Left ventricle myocardium inferior (tissue), 1 donor: ENCODE measurements at regions not wholly inside any gene's neighbourhood (a gene's known extent, or its start where the extent isn't known, plus 50 kb on each side); places are given as distances from the start of the nearest gene placed in this dataset.

Source experiments
- DNase-seq: peaks from one replicate; pipeline ENCODE4 v3.0.0-alpha.2; 2020
- H3K27ac ChIP-seq: fragments of 200-600 bp; replicated peaks from 2 replicates; pipeline ENCODE4 v1.8.0; 2021
- H3K27me3 ChIP-seq: fragments of 200-600 bp; 2 replicates; pipeline ENCODE4 v1.8.0; 2021; ENCODE audit warnings: low read depth
- H3K36me3 ChIP-seq: fragments of 200-600 bp; 2 replicates; pipeline ENCODE4 v1.8.0; 2021
- H3K4me1 ChIP-seq: fragments of 200-600 bp; 2 replicates; pipeline ENCODE4 v1.8.0; 2021
- H3K4me3 ChIP-seq: fragments of 200-600 bp; 2 replicates; pipeline ENCODE4 v1.8.0; 2021; ENCODE audit warnings: mild to moderate bottlenecking, moderate library complexity
- H3K9me3 ChIP-seq: fragments of 200-600 bp; replicated peaks from 2 replicates; pipeline ENCODE4 v1.8.0; 2021
- intact Hi-C: fragments of 100-400 bp; cut with micrococcal nuclease; formaldehyde crosslinking; loops from one replicate; pipeline ENCODE4 v1.11.0; 2022
- TF ChIP-seq, protein P1 (sequence below): fragments of 200-600 bp; IDR thresholded peaks from 2 replicates; pipeline ENCODE4 v1.8.0; 2021; ENCODE audit warnings: antibody characterized with exemption, mild to moderate bottlenecking, borderline replicate concordance
- donor health status: DM: no; HTN: yes; CAD: no; lungs with severe emphysema.

DNA sequence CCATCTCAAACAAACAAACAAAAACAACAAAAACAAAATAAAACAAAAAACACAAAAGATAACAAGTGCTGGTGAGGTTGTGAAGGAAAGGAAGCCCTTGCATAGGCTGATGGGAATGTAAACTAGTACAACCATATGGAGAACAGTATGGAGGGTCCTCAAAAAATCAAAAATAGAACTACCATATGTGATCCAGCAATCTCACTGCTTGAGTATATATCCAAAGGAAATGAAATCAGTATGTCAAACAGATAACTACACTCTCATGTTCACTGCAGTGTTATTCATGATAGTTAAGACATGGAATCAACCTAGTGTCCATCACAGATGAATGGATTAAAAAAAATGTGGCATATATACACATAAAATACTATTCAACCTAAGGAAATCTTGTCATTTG is 395.7 kb upstream of the SLC24A2 start:
- Histone ChIP-seq H3K4me1 (no peaks in the 10 kb centered on the region), H3K27ac (no peak overlapping the region), H3K9me3 (peaks cover 17% of the 10 kb centered on the region), H3K27me3 (no peaks in the 10 kb centered on the region), H3K36me3 (no peaks in the 10 kb centered on the region), H3K4me3 (no peak overlapping the region)
- no peak for DNase-seq
- TF ChIP-seq, protein P1, sequence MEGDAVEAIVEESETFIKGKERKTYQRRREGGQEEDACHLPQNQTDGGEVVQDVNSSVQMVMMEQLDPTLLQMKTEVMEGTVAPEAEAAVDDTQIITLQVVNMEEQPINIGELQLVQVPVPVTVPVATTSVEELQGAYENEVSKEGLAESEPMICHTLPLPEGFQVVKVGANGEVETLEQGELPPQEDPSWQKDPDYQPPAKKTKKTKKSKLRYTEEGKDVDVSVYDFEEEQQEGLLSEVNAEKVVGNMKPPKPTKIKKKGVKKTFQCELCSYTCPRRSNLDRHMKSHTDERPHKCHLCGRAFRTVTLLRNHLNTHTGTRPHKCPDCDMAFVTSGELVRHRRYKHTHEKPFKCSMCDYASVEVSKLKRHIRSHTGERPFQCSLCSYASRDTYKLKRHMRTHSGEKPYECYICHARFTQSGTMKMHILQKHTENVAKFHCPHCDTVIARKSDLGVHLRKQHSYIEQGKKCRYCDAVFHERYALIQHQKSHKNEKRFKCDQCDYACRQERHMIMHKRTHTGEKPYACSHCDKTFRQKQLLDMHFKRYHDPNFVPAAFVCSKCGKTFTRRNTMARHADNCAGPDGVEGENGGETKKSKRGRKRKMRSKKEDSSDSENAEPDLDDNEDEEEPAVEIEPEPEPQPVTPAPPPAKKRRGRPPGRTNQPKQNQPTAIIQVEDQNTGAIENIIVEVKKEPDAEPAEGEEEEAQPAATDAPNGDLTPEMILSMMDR: no peak
- intact Hi-C loops: no loop called here

DNA sequence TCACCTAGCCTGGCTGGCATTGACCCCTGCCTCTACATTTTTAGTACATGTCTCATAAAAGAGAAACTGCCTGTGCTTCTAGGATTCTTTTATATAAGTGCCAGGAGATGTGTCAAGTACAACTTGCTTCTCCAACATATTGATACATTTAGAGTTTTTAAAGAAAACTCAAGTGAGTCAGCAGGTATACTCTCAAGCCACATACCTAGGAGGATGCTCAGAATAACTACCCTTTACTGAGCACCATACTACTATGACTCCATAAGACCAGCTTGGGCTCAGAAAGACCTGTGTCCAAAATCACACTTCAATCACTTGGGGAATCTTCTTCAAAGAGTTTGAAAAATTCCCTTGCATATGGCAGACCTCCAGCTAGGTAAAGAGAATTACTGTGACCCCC is 389.8 kb upstream of the SLC24A2 start:
- TF ChIP-seq, protein P1: no peak
- H3K9me3 ChIP-seq: peaks cover 20% of the 10 kb centered on the region
- intact Hi-C loops: no loop called here
- no peaks in the 10 kb centered on the region for H3K27me3 ChIP-seq
- no peak overlapping the region for H3K27ac ChIP-seq
- no peaks in the 10 kb centered on the region for H3K36me3 ChIP-seq
- no peak overlapping the region for H3K4me3 ChIP-seq
- no peak for DNase-seq
- H3K4me1 ChIP-seq: no peaks in the 10 kb centered on the region

DNA sequence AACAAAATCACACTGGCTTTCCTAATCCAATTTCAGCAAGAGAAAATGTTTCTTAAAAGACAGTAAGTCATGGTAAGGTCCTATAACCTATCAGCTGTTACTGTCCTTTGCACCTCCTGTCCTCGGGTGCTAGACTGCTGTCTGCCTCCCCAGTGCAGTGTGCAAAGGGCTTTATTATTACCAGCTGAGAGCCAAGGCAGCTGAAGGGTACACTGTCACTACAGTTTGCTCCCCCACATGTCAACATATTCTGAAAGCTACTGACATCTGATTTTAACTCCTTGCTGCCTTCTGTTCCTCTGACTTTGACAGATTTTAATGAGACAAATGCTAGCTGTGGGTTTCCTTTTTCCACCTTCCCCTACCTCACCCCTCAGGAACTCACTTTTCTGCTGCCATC is 389.4 kb upstream of the SLC24A2 start:
- DNase-seq: no peak
- no peaks in the 10 kb centered on the region for H3K4me1 ChIP-seq
- peaks cover 24% of the 10 kb centered on the region for H3K9me3 ChIP-seq
- no peak overlapping the region for H3K4me3 ChIP-seq
- H3K27ac ChIP-seq: no peak overlapping the region
- TF ChIP-seq, protein P1: no peak
- intact Hi-C loops: no loop called here
- no peaks in the 10 kb centered on the region for H3K27me3 ChIP-seq
- H3K36me3 ChIP-seq: no peaks in the 10 kb centered on the region

DNA sequence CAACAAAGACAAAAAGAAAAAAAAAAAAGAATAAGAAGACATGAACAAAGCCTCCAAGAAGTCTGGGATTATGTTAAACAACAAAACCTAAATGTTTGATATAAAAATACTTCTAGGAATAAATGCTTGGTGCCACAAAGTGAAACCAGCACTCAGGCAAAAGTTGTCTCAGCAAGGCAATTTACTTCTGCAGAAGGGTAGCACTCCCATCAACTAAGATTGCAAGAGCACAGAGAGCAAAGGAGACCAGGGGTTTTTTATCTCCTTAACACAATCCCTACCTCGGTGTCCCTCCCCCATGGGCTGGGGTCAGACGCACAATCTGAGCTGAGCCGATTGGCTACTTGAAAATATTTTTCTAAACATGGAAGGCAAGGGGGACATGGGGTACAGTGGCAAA is 381.3 kb upstream of the SLC24A2 start:
- no peaks in the 10 kb centered on the region for H3K36me3 ChIP-seq
- H3K4me3 ChIP-seq: no peak overlapping the region
- no peaks in the 10 kb centered on the region for H3K27me3 ChIP-seq
- H3K9me3 ChIP-seq: peaks cover 82% of the 10 kb centered on the region
- TF ChIP-seq, protein P1: no peak
- H3K27ac ChIP-seq: no peak overlapping the region
- no peaks in the 10 kb centered on the region for H3K4me1 ChIP-seq
- intact Hi-C loops: no loop called here
- no peak for DNase-seq

DNA sequence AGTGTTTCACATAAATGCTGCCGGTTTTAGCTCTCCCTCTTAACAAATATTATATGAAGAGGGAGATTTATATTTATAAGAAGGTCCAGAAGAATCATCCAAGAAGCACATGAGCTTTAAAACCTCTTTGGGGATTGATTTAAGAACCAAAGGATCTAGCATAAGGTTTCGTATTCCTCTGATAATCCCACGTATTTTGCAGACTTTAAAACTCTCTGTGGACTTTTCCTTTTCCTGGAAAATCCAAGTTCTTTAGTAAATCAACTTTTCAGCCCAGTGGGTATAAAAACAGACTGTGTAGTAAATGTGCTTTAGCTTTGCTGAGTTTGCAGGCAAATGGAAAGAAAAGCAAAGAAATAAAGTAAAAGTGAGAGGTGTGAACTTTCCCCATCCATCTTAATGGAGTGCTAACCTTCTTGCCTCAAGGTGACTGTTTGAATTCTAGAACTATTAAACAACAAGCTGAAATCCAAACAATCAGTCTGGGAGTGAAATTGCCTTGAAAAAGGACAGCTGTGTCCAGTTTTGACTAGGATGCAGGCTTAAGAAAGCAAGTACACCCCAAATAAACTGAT is 363.4 kb upstream of the SLC24A2 start:
- no peaks in the 10 kb centered on the region for H3K9me3 ChIP-seq
- no peaks in the 10 kb centered on the region for H3K36me3 ChIP-seq
- TF ChIP-seq, protein P1: no peak
- H3K4me3 ChIP-seq: no peak overlapping the region
- intact Hi-C loops: loop anchor here (10.0 kb wide), 1 partner anchor 57 kb away; no protein-coding TSS in a partner anchor
- H3K4me1 ChIP-seq: no peaks in the 10 kb centered on the region
- no peaks in the 10 kb centered on the region for H3K27me3 ChIP-seq
- no peak overlapping the region for H3K27ac ChIP-seq
- no peak for DNase-seq
